IMR-90 (cell line): ENCODE measurements at regions not wholly inside any gene's neighbourhood (a gene's known extent, or its start where the extent isn't known, plus 50 kb on each side); places are given as distances from the start of the nearest gene placed in this dataset.

Source experiments
- ATAC-seq: fragments of 200-7000 bp; cut with Tn5 transposase; 2 replicates; pipeline ENCODE4 v1.9.1; 2020; ENCODE audit warnings: low read depth, mild to moderate bottlenecking, moderate library complexity
- BruUV-seq: library from RNA; stranded (reverse); fragments of 400-500 nt; replicated peaks from 2 replicates; lab custom pipeline; 2021; lab: Mats Ljungman, UMichigan
- CTCF ChIA-PET: fragments of 300-600 bp; formaldehyde crosslinking; extraction: SDS; loops from one replicate; lab custom pipeline; 2021; ENCODE audit warnings: antibody characterized with exemption; lab: Yijun Ruan, JAX
- POLR2A ChIA-PET: fragments of 300-600 bp; sonication (Branson Sonifier 250); formaldehyde crosslinking; loops from one replicate; lab custom pipeline; 2022; ENCODE audit warnings: antibody characterized with exemption; ENCODE audit not compliant: unreplicated experiment; lab: Charles Lee
- DNase-seq: peaks from one replicate; pipeline ENCODE4 v3.0.0; 2013
- H2AFZ ChIP-seq: replicated peaks from 2 replicates; pipeline ENCODE3; 2013; ENCODE audit warnings: low read length, mild to moderate bottlenecking; ENCODE audit not compliant: poor library complexity
- H2AK5ac ChIP-seq: 2 replicates; pipeline ENCODE4 v1.6.1; 2013; ENCODE audit warnings: low read depth, low read length, inconsistent platforms
- H2AK9ac ChIP-seq: replicated peaks from 2 replicates; pipeline ENCODE3; 2013; ENCODE audit warnings: mild to moderate bottlenecking, low read depth, low read length, moderate library complexity; ENCODE audit not compliant: poor library complexity
- H2BK120ac ChIP-seq: 2 replicates; pipeline ENCODE4 v1.6.1; 2013; ENCODE audit warnings: low read depth, low read length, inconsistent platforms
- H2BK15ac ChIP-seq: 3 replicates; pipeline ENCODE4 v1.6.1; 2013; ENCODE audit warnings: low read depth, low read length, inconsistent platforms
- H2BK20ac ChIP-seq: 2 replicates; pipeline ENCODE4 v1.6.1; 2013; ENCODE audit warnings: low read depth, mild to moderate bottlenecking, inconsistent platforms, low read length, moderate library complexity
- H2BK5ac ChIP-seq: 2 replicates; pipeline ENCODE4 v1.6.1; 2013; ENCODE audit warnings: mild to moderate bottlenecking, low read depth, low read length, inconsistent platforms; ENCODE audit not compliant: poor library complexity, severe bottlenecking
- H3K14ac ChIP-seq: replicated peaks from 2 replicates; pipeline ENCODE4 v1.6.1; 2013; ENCODE audit warnings: low read depth, low read length, inconsistent platforms
- H3K18ac ChIP-seq: 2 replicates; pipeline ENCODE4 v1.6.1; 2013; ENCODE audit warnings: low read depth, low read length, control low read depth
- H3K23ac ChIP-seq: 2 replicates; pipeline ENCODE4 v1.6.1; 2013; ENCODE audit warnings: low read depth, low read length, inconsistent platforms
- H3K27ac ChIP-seq: 2 replicates; pipeline ENCODE4 v1.5.1; 2013; ENCODE audit warnings: mild to moderate bottlenecking, control low read depth, low read length; ENCODE audit not compliant: insufficient read depth
- H3K27me3 ChIP-seq: 2 replicates; pipeline ENCODE4 v1.6.1; 2013; ENCODE audit warnings: low read length; ENCODE audit not compliant: control insufficient read depth, insufficient read depth
- H3K36me3 ChIP-seq: 2 replicates; pipeline ENCODE4 v1.6.1; 2013; ENCODE audit warnings: low read length, mixed read lengths; ENCODE audit not compliant: control insufficient read depth, insufficient read depth
- H3K4ac ChIP-seq: 2 replicates; pipeline ENCODE4 v1.6.1; 2013; ENCODE audit warnings: low read depth, low read length, inconsistent platforms
- H3K4me1 ChIP-seq: 2 replicates; pipeline ENCODE4 v1.6.1; 2013; ENCODE audit warnings: low read length, mixed read lengths; ENCODE audit not compliant: control insufficient read depth, insufficient read depth
- H3K4me2 ChIP-seq: 2 replicates; pipeline ENCODE4 v1.6.1; 2013; ENCODE audit warnings: low read depth, mild to moderate bottlenecking, control low read depth, low read length, moderate library complexity
- H3K4me3 ChIP-seq: 2 replicates; pipeline ENCODE4 v1.5.1; 2013; ENCODE audit warnings: low read depth, mild to moderate bottlenecking, control low read depth, low read length, moderate library complexity; ENCODE audit not compliant: insufficient read depth
- H3K56ac ChIP-seq: 2 replicates; pipeline ENCODE4 v1.6.1; 2013; ENCODE audit warnings: low read length, inconsistent platforms; ENCODE audit not compliant: insufficient read depth; ENCODE audit errors: extremely low read depth
- H3K79me1 ChIP-seq, 2 experiments: 2 replicates each; pipeline ENCODE4 v1.6.1; 2013; ENCODE audit warnings: low read length in 2 of 2, inconsistent platforms in 1 of 2, low read depth in 1 of 2
- H3K9ac ChIP-seq: 2 replicates; pipeline ENCODE4 v1.6.1; 2013; ENCODE audit warnings: low read depth, low read length, control low read depth
- H3K9me1 ChIP-seq: 2 replicates; pipeline ENCODE4 v1.6.1; 2013; ENCODE audit warnings: low read length, inconsistent platforms; ENCODE audit not compliant: insufficient read depth
- H3K9me3 ChIP-seq: 2 replicates; pipeline ENCODE4 v1.6.1; 2013; ENCODE audit warnings: low read length; ENCODE audit not compliant: control insufficient read depth, insufficient read depth
- H4K20me1 ChIP-seq: 2 replicates; pipeline ENCODE4 v1.6.1; 2013; ENCODE audit warnings: low read length, inconsistent platforms; ENCODE audit not compliant: insufficient read depth
- H4K5ac ChIP-seq: 2 replicates; pipeline ENCODE4 v1.6.1; 2013; ENCODE audit warnings: mild to moderate bottlenecking, low read depth, low read length, control low read depth
- H4K8ac ChIP-seq, 2 experiments: 2 replicates each; pipeline ENCODE4 v1.6.1; 2013; ENCODE audit warnings: low read depth in 2 of 2, low read length in 2 of 2, control low read depth in 1 of 2, inconsistent platforms in 1 of 2
- H4K91ac ChIP-seq: 2 replicates; pipeline ENCODE4 v1.6.1; 2013; ENCODE audit warnings: low read depth, low read length, inconsistent platforms; ENCODE audit not compliant: insufficient read depth
- BHLHE40 ChIP-seq: fragments of 150-350 bp; IDR thresholded peaks from 2 replicates; pipeline ENCODE4 v1.6.1; 2016; ENCODE audit warnings: mild to moderate bottlenecking, low read depth, low read length
- CHD1 ChIP-seq: IDR thresholded peaks from 2 replicates; pipeline ENCODE4 v1.6.1; 2012; ENCODE audit warnings: low read depth, low read length, improper control_type of control experiment
- FOS ChIP-seq: fragments of 150-350 bp; IDR thresholded peaks from 2 replicates; pipeline ENCODE4 v1.6.1; 2016; ENCODE audit warnings: low read depth, low read length
- NFE2L2 ChIP-seq: fragments of 150-350 bp; IDR thresholded peaks from 2 replicates; pipeline ENCODE4 v1.6.1; 2016; ENCODE audit warnings: low read depth, mild to moderate bottlenecking, low read length
- RCOR1 ChIP-seq: IDR thresholded peaks from 2 replicates; pipeline ENCODE4 v1.6.1; 2012; ENCODE audit warnings: mild to moderate bottlenecking, low read length, improper control_type of control experiment; ENCODE audit not compliant: insufficient replicate concordance
- RFX5 ChIP-seq: IDR thresholded peaks from 2 replicates; pipeline ENCODE4 v1.8.0; 2012; ENCODE audit warnings: low read depth, mild to moderate bottlenecking, low read length, moderate library complexity
- dilution Hi-C: fragments of 300-500 bp; cut with HindIII; formaldehyde crosslinking; loops from one replicate; pipeline ENCODE4 v1.14.3; 2018; ENCODE audit warnings: low sequenced_read_pairs; ENCODE audit not compliant: unreplicated experiment
- in situ Hi-C: fragments of 300-500 bp; cut with MboI; formaldehyde crosslinking; loops from 3 replicates; pipeline ENCODE4 v1.14.3; 2019; ENCODE audit warnings: low sequenced_read_pairs, inconsistent platforms, mixed read lengths
- intact Hi-C: fragments of 100-400 bp; cut with micrococcal nuclease; formaldehyde crosslinking; loops from 2 replicates; pipeline ENCODE4 v1.10.0; 2022

DNA sequence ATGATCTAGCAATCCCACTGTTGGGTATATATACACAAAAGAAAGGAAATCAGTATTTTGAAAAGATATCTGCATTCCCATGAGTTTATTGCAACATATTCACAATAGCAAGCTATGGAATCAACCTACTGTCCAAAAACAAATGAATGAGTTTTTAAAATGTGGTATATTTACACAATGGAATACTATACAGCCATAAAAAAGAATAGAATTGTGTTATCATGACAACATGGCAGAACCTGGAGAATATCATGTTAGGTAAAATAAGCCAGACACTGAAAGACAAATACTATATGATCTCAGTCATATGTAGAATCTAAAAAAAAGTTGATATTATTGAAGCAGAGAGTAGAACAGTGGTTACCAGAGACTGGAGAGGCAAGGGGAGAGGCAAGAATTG, 732.6 kb downstream of the MCTP2 start:
- Histone ChIP-seq H2BK20ac (no peak overlapping the region), H4K20me1 (no peaks in the 10 kb centered on the region), H3K9me3 (no peaks in the 10 kb centered on the region), H3K4ac (no peak overlapping the region), H3K36me3 (no peaks in the 10 kb centered on the region), H3K79me1 (no peaks in the 10 kb centered on the region), H2BK15ac (no peak overlapping the region), H3K14ac (no peak overlapping the region), H2BK120ac (no peak overlapping the region), H3K27me3 (no peaks in the 10 kb centered on the region), H3K18ac (no peak overlapping the region), H2AK9ac (no peak overlapping the region), H4K91ac (no peak overlapping the region), H3K56ac (no peak overlapping the region), H3K9ac (no peak overlapping the region), H3K23ac (no peak overlapping the region), H3K4me1 (no peaks in the 10 kb centered on the region), H2AFZ (no peak overlapping the region), H3K27ac (no peak overlapping the region), H4K5ac (no peak overlapping the region), H3K9me1 (no peaks in the 10 kb centered on the region), H2AK5ac (no peak overlapping the region), H2BK5ac (no peak overlapping the region), H3K4me3 (no peak overlapping the region), H4K8ac (no peak overlapping the region), H3K4me2 (no peak overlapping the region)
- DNase-seq = no peak
- POLR2A ChIA-PET = no interaction called here
- CTCF ChIA-PET = no interaction called here
- BruUV-seq = no TSS peak
- in situ Hi-C loops = no loop called here
- intact Hi-C loops = no loop called here
- TF ChIP-seq FOS (no peak), CHD1 (no peak), RCOR1 (no peak), RFX5 (no peak), NFE2L2 (no peak), BHLHE40 (no peak)
- dilution Hi-C loops = no loop called here
- no peak for ATAC-seq
